SK-N-SH treated with all-trans-retinoic acid at 6 μM for 48 hours (cell line): ENCODE measurements at regions not wholly inside any gene's neighbourhood (a gene's known extent, or its start where the extent isn't known, plus 50 kb on each side); places are given as distances from the start of the nearest gene placed in this dataset.

Experiments used
- ARNTL ChIP-seq: fragments of 450-650 bp; formaldehyde crosslinking; IDR thresholded peaks from 2 replicates; pipeline ENCODE4 v1.5.0; 2020; ENCODE audit warnings: low read depth, mild to moderate bottlenecking, moderate library complexity, borderline replicate concordance
- CSDC2 ChIP-seq: fragments of 250-450 bp; sonication (Bioruptor Pico); IDR thresholded peaks from 2 replicates; pipeline ENCODE4 v1.5.0; 2020; ENCODE audit warnings: mild to moderate bottlenecking, moderate library complexity
- GLIS3 ChIP-seq: fragments of 250-450 bp; sonication (Bioruptor Pico); IDR thresholded peaks from 2 replicates; pipeline ENCODE4 v1.5.0; 2020; ENCODE audit warnings: mild to moderate bottlenecking, moderate library complexity
- OSR1 ChIP-seq: fragments of 250-450 bp; sonication (Bioruptor Pico); IDR thresholded peaks from 2 replicates; pipeline ENCODE4 v1.8.0; 2022; ENCODE audit warnings: moderate library complexity, mild to moderate bottlenecking, inconsistent platforms
- PATZ1 ChIP-seq: fragments of 250-450 bp; sonication (Bioruptor Pico); IDR thresholded peaks from 2 replicates; pipeline ENCODE4 v1.8.0; 2020; ENCODE audit warnings: mild to moderate bottlenecking, moderate library complexity, borderline replicate concordance
- PPARA ChIP-seq: fragments of 250-450 bp; sonication (Bioruptor Pico); IDR thresholded peaks from 2 replicates; pipeline ENCODE4 v1.5.0; 2020; ENCODE audit warnings: mild to moderate bottlenecking, borderline replicate concordance
- RARB ChIP-seq: fragments of 250-450 bp; sonication (Bioruptor Pico); IDR thresholded peaks from 2 replicates; pipeline ENCODE4 v1.8.0; 2021; ENCODE audit warnings: mild to moderate bottlenecking, moderate library complexity
- ZC3H10 ChIP-seq: fragments of 250-450 bp; sonication (Bioruptor Pico); IDR thresholded peaks from 2 replicates; pipeline ENCODE4 v1.5.1; 2021; ENCODE audit warnings: mild to moderate bottlenecking, moderate library complexity
- ZFP30 ChIP-seq: fragments of 450-650 bp; formaldehyde crosslinking; IDR thresholded peaks from 2 replicates; pipeline ENCODE4 v1.5.0; 2022; ENCODE audit warnings: mild to moderate bottlenecking, moderate library complexity
- ZNF70 ChIP-seq: fragments of 450-650 bp; formaldehyde crosslinking; IDR thresholded peaks from 2 replicates; pipeline ENCODE4 v1.5.0; 2020; ENCODE audit warnings: mild to moderate bottlenecking, moderate library complexity
- TF ChIP-seq, protein P1 (sequence below): fragments of 250-450 bp; sonication (Bioruptor Pico); IDR thresholded peaks from 2 replicates; pipeline ENCODE4 v1.5.0; 2020; ENCODE audit warnings: mild to moderate bottlenecking, moderate library complexity
- TF ChIP-seq, protein P2 (sequence below): fragments of 250-450 bp; sonication (Bioruptor Pico); IDR thresholded peaks from 2 replicates; pipeline ENCODE4 v1.5.1; 2020; ENCODE audit warnings: low read depth, mild to moderate bottlenecking, moderate library complexity

- no peak for TF ChIP-seq ZC3H10 (CRISPR knock-in tag)
- TF ChIP-seq ZFP30 (CRISPR knock-in tag), result no peak
- TF ChIP-seq ZNF70 (CRISPR knock-in tag), result no peak
- no peak for TF ChIP-seq PATZ1 (CRISPR knock-in tag)
- TF ChIP-seq, protein P1, sequence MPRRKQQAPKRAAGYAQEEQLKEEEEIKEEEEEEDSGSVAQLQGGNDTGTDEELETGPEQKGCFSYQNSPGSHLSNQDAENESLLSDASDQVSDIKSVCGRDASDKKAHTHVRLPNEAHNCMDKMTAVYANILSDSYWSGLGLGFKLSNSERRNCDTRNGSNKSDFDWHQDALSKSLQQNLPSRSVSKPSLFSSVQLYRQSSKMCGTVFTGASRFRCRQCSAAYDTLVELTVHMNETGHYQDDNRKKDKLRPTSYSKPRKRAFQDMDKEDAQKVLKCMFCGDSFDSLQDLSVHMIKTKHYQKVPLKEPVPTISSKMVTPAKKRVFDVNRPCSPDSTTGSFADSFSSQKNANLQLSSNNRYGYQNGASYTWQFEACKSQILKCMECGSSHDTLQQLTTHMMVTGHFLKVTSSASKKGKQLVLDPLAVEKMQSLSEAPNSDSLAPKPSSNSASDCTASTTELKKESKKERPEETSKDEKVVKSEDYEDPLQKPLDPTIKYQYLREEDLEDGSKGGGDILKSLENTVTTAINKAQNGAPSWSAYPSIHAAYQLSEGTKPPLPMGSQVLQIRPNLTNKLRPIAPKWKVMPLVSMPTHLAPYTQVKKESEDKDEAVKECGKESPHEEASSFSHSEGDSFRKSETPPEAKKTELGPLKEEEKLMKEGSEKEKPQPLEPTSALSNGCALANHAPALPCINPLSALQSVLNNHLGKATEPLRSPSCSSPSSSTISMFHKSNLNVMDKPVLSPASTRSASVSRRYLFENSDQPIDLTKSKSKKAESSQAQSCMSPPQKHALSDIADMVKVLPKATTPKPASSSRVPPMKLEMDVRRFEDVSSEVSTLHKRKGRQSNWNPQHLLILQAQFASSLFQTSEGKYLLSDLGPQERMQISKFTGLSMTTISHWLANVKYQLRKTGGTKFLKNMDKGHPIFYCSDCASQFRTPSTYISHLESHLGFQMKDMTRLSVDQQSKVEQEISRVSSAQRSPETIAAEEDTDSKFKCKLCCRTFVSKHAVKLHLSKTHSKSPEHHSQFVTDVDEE (CRISPR knock-in tag), result no peak
- TF ChIP-seq, protein P2, sequence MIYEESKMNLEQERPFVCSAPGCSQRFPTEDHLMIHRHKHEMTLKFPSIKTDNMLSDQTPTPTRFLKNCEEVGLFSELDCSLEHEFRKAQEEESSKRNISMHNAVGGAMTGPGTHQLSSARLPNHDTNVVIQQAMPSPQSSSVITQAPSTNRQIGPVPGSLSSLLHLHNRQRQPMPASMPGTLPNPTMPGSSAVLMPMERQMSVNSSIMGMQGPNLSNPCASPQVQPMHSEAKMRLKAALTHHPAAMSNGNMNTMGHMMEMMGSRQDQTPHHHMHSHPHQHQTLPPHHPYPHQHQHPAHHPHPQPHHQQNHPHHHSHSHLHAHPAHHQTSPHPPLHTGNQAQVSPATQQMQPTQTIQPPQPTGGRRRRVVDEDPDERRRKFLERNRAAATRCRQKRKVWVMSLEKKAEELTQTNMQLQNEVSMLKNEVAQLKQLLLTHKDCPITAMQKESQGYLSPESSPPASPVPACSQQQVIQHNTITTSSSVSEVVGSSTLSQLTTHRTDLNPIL (CRISPR knock-in tag), result no peak
- TF ChIP-seq RARB, result no peak
- TF ChIP-seq PPARA (CRISPR knock-in tag), result no peak
- TF ChIP-seq ARNTL (CRISPR knock-in tag), result no peak
- TF ChIP-seq GLIS3, result no peak
- no peak for TF ChIP-seq CSDC2 (CRISPR knock-in tag)
- no peak for TF ChIP-seq OSR1 (CRISPR knock-in tag)
Measured at GRCh38 chr2:224219781-224220180, 180.7 kb upstream of the SERPINE2 start.
